ENCODE measurements at regions not wholly inside any gene's neighbourhood (a gene's known extent, or its start where the extent isn't known, plus 50 kb on each side); places are given as distances from the start of the nearest gene placed in this dataset.

GRCh38 chr16:73396556-73396955 lies 348.6 kb upstream of the ZFHX3 start:
- Histone ChIP-seq H3K4me3 (replicated peaks in 1 of 3; ENCODE audit: insufficient read depth in 1 of 3, low read depth in 2 of 3, low read length in 3 of 3) (no peak overlapping the region), H4K20me1 (ENCODE audit: insufficient read depth, low read length) (no peaks in the 10 kb centered on the region), H3K4me1 (ENCODE audit: insufficient read depth, low read length) (no peaks in the 10 kb centered on the region), H2AFZ (ENCODE audit: low read length) (no peak overlapping the region), H3K27me3 (ENCODE audit: control insufficient read depth in 1 of 2, insufficient read depth in 2 of 2, low read length in 2 of 2) (peaks cover 0 to 9% of the 10 kb centered on the region in 2 experiments; a peak in 2 of 5 replicates), H3K9ac (ENCODE audit: insufficient read depth, low read depth, low read length) (no peak overlapping the region), H3K79me2 (ENCODE audit: insufficient read depth, low read length) (no peaks in the 10 kb centered on the region), H3K36me3 (replicated peaks in 1 of 2; ENCODE audit: control insufficient read depth in 1 of 2, insufficient read depth in 2 of 2, low read length in 2 of 2) (no peaks in the 10 kb centered on the region), H3K4me2 (ENCODE audit: low read depth, low read length) (no peak overlapping the region), H3K9me3 (ENCODE audit: low read length) (no peaks in the 10 kb centered on the region), H3K27ac (ENCODE audit: extremely low read length, insufficient read depth, low read length) (no peak overlapping the region)
- FAIRE-seq: no peak
- DNase-seq (ENCODE audit: low spot score): no peak
- ChIA-PET POLR2A (no interaction called here), CTCF (ENCODE audit: low intra/inter-chr PET ratio, low total read pairs) (no interaction called here)
- intact Hi-C loops (cut with micrococcal nuclease; ENCODE audit: unreplicated experiment) (no loop called here), in situ Hi-C loops (cut with HindIII; ENCODE audit: extremely low pct_ligation_motif_present, low pct_unique_long_range_greater_than_20kb) (no loop called here)
- no peak for TF ChIP-seq ZNF747 (CRISPR knock-in tag; IDR thresholded peaks at IDR 0.05; ENCODE audit: borderline replicate concordance)
- no peak for TF ChIP-seq RELA (CRISPR knock-in tag; IDR thresholded peaks at IDR 0.05)
- TF ChIP-seq ATF7-NPFF (CRISPR knock-in tag; IDR thresholded peaks at IDR 0.05; ENCODE audit: low read depth): no peak
- TF ChIP-seq NONO (IDR thresholded peaks at IDR 0.05): no peak
- TF ChIP-seq NONO (CRISPR knock-in tag; conservative IDR thresholded peaks at IDR 0.05): no peak
- TF ChIP-seq PRPF4 (IDR thresholded peaks at IDR 0.05; ENCODE audit: low read depth, low read length, poor library complexity, severe bottlenecking): no peak
- TF ChIP-seq HNF4A (CRISPR knock-in tag; IDR thresholded peaks at IDR 0.05): no peak
- no peak for TF ChIP-seq ZSCAN30 (CRISPR knock-in tag; IDR thresholded peaks at IDR 0.05)
- no peak for TF ChIP-seq ZFP82 (CRISPR knock-in tag; IDR thresholded peaks at IDR 0.05; ENCODE audit: borderline replicate concordance)
- TF ChIP-seq FOXK1 (CRISPR knock-in tag; IDR thresholded peaks at IDR 0.05; ENCODE audit: borderline replicate concordance, low read depth): no peak
- no peak for TF ChIP-seq KLF9 (CRISPR knock-in tag; IDR thresholded peaks at IDR 0.05; ENCODE audit: low read depth)
- TF ChIP-seq SNAPC2 (CRISPR knock-in tag; IDR thresholded peaks at IDR 0.05): no peak
- no peak for TF ChIP-seq ZBTB38 (CRISPR knock-in tag; IDR thresholded peaks at IDR 0.05)
- no peak for TF ChIP-seq KDM5B (CRISPR knock-in tag; IDR thresholded peaks at IDR 0.05; ENCODE audit: borderline replicate concordance)
- TF ChIP-seq KDM1A (CRISPR knock-in tag; IDR thresholded peaks at IDR 0.05): no peak
- BruUV-seq (replicated peaks): no TSS peak
- 34% methylated on average over 3 of the region's 3 CpGs for WGBS (ENCODE audit: low lambda C conversion rate)
- no peak for ATAC-seq

All from HepG2 (cell line).